Gastroesophageal sphincter (tissue), 4 donors: ENCODE measurements at regions not wholly inside any gene's neighbourhood (a gene's known extent, or its start where the extent isn't known, plus 50 kb on each side); places are given as distances from the start of the nearest gene placed in this dataset.

Experiments
- ATAC-seq: fragments of 150-250 bp; one replicate; pipeline ENCODE4 v1.9.1; 2016; ENCODE audit warnings: mild to moderate bottlenecking, moderate library complexity
- H3K27ac ChIP-seq, 4 donors: fragments of 200-600 bp; sonication (generic) in 3 of 4; 1 replicate in 3 of 4; 2 replicates in 1 of 4; pipeline ENCODE4 v1.5.1; 2016 to 2019
- H3K27me3 ChIP-seq: fragments of 200-600 bp; sonication (generic); one replicate; pipeline ENCODE4 v1.5.1; 2019
- H3K36me3 ChIP-seq, 2 donors: fragments of 200-600 bp; sonication (generic); one replicate each; pipeline ENCODE4 v1.5.1; 2019; ENCODE audit warnings: control low read depth in 1 of 2
- H3K4me1 ChIP-seq, 3 donors: fragments of 200-600 bp; sonication (generic); 1 replicate in 2 of 3; 2 replicates in 1 of 3; pipeline ENCODE4 v1.5.1; 2016 to 2019; ENCODE audit warnings: control low read depth in 2 of 3
- H3K4me3 ChIP-seq, 2 donors: fragments of 200-600 bp; sonication (generic); one replicate each; pipeline ENCODE4 v1.5.1; 2019; ENCODE audit warnings: mild to moderate bottlenecking in 1 of 2, moderate library complexity in 1 of 2
- H3K9me3 ChIP-seq, 3 donors: fragments of 200-600 bp; sonication (generic); one replicate each; pipeline ENCODE4 v1.5.1; 2017 to 2019; ENCODE audit warnings: control low read depth in 2 of 3
- EP300 ChIP-seq: sonication (generic); formaldehyde crosslinking; IDR thresholded peaks from one replicate; pipeline ENCODE4 v1.6.1; 2017; ENCODE audit warnings: antibody characterized with exemption, mild to moderate bottlenecking
- POLR2A ChIP-seq, 2 donors: fragments of 450-650 bp; IDR thresholded peaks; one replicate each; pipeline ENCODE4 v1.6.1; 2017; ENCODE audit warnings: antibody characterized with exemption in 2 of 2, mild to moderate bottlenecking in 2 of 2, moderate library complexity in 1 of 2
- POLR2AphosphoS5 ChIP-seq: sonication (generic); formaldehyde crosslinking; IDR thresholded peaks from one replicate; pipeline ENCODE4 v1.6.1; 2017; ENCODE audit warnings: antibody characterized with exemption
- WGBS, 2 donors: methylation state at CpG; one replicate each; pipeline ENCODE4 v1.1.5; 2018; ENCODE audit warnings: low coverage in 1 of 2; 5-methylcytosine and 5-hydroxymethylcytosine counted together
- TF ChIP-seq, protein P1 (sequence below), 4 experiments: fragments of 200-600 bp in 2 of 4; fragments of 450-650 bp in 2 of 4; sonication (generic) in 1 of 4; IDR thresholded peaks; one replicate each; pipeline ENCODE4 v1.5.1; 2017 to 2019; ENCODE audit warnings: antibody characterized with exemption in 4 of 4, mild to moderate bottlenecking in 2 of 4, moderate library complexity in 2 of 4

DNA sequence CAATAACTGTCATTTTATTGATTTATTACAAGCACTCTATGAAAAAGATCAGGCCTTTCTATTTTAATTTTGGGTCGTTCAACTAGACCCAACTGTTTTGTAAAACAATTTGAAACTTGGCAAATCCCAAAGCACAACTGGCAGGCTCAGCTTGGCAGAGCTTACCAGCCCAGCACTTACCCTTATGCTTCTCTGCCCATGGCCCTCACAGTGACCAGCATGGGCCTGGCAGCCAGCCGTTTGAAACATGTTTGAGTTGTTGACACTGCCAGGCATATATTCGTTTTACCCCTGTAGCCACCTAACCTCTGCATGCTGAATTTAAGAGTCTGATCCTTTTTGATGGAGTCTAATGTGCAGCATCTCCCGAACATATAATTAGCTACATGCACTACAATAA lies 796.7 kb upstream of the ADGRL2 start:
- H3K27me3 ChIP-seq: no peaks in the 10 kb centered on the region
- 38 to 58% methylated on average over 2 to 4 of the region's 4 CpGs for WGBS, 2 donors
- no peaks in the 10 kb centered on the region for H3K9me3 ChIP-seq
- no peak for TF ChIP-seq POLR2A (IDR thresholded peaks at IDR 0.05)
- no peak for TF ChIP-seq POLR2AphosphoS5
- TF ChIP-seq, protein P1, sequence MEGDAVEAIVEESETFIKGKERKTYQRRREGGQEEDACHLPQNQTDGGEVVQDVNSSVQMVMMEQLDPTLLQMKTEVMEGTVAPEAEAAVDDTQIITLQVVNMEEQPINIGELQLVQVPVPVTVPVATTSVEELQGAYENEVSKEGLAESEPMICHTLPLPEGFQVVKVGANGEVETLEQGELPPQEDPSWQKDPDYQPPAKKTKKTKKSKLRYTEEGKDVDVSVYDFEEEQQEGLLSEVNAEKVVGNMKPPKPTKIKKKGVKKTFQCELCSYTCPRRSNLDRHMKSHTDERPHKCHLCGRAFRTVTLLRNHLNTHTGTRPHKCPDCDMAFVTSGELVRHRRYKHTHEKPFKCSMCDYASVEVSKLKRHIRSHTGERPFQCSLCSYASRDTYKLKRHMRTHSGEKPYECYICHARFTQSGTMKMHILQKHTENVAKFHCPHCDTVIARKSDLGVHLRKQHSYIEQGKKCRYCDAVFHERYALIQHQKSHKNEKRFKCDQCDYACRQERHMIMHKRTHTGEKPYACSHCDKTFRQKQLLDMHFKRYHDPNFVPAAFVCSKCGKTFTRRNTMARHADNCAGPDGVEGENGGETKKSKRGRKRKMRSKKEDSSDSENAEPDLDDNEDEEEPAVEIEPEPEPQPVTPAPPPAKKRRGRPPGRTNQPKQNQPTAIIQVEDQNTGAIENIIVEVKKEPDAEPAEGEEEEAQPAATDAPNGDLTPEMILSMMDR (IDR thresholded peaks at IDR 0.05): no peak
- TF ChIP-seq EP300: no peak
- no peak overlapping the region for H3K4me3 ChIP-seq
- no peaks in the 10 kb centered on the region for H3K36me3 ChIP-seq
- no peak for ATAC-seq
- H3K4me1 ChIP-seq: peaks cover 0 to 5% (median 0%) of the 10 kb centered on the region in 3 donors
- no peak overlapping the region for H3K27ac ChIP-seq

GRCh38 chr1:80994934-80995333 lies 805.8 kb upstream of the ADGRL2 start:
- ATAC-seq: no peak
- H3K36me3 ChIP-seq: no peaks in the 10 kb centered on the region
- H3K9me3 ChIP-seq: no peaks in the 10 kb centered on the region
- H3K27me3 ChIP-seq: no peaks in the 10 kb centered on the region
- no peaks in the 10 kb centered on the region for H3K4me1 ChIP-seq
- TF ChIP-seq POLR2A (IDR thresholded peaks at IDR 0.05) (no peak), EP300 (no peak), POLR2AphosphoS5 (no peak)
- TF ChIP-seq, protein P1 (IDR thresholded peaks at IDR 0.05): no peak
- no peak overlapping the region for H3K27ac ChIP-seq
- H3K4me3 ChIP-seq: no peak overlapping the region

DNA sequence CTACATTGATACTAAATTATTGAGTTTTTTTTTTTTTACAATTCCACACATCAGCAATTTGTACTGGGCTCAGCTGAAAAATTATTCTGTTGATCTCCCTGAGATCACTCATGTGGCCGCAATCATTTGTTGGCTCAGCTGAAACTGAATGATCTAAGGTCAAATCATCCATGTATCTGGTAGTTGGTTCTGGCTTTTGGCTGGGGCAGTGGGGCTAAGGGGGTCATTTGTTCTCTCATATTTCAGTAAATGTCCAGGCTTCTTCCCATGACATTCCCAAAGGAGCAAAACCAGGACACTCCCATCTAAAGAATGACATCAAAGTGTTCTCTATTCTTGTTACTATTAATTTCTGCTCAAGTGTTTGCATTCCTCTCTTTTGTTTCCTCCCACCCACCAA lies 806.7 kb upstream of the ADGRL2 start:
- Histone ChIP-seq H3K4me3 (no peak overlapping the region), H3K4me1 (no peaks in the 10 kb centered on the region), H3K36me3 (no peaks in the 10 kb centered on the region), H3K27me3 (no peaks in the 10 kb centered on the region), H3K27ac (no peak overlapping the region), H3K9me3 (no peaks in the 10 kb centered on the region)
- 67 to 83% methylated on average over 1 of the region's 1 CpG for WGBS, 2 donors
- no peak for ATAC-seq
- TF ChIP-seq, protein P1 (IDR thresholded peaks at IDR 0.05): no peak
- no peak for TF ChIP-seq EP300
- no peak for TF ChIP-seq POLR2A (IDR thresholded peaks at IDR 0.05)
- no peak for TF ChIP-seq POLR2AphosphoS5

- ATAC-seq: no peak
- Histone ChIP-seq H3K4me3 (no peak overlapping the region), H3K27me3 (no peaks in the 10 kb centered on the region), H3K27ac (no peak overlapping the region), H3K9me3 (no peaks in the 10 kb centered on the region), H3K36me3 (no peaks in the 10 kb centered on the region), H3K4me1 (no peaks in the 10 kb centered on the region)
- WGBS, 2 donors: 69 to 71% methylated on average over 4 of the region's 4 CpGs
- TF ChIP-seq POLR2AphosphoS5 (no peak), POLR2A (IDR thresholded peaks at IDR 0.05) (no peak), EP300 (no peak)
- TF ChIP-seq, protein P1 (IDR thresholded peaks at IDR 0.05): no peak
Observed at GRCh38 chr1:80993154-80993980, 807.4 kb upstream of the ADGRL2 start.

- H3K4me3 ChIP-seq: no peak overlapping the region
- H3K27ac ChIP-seq: no peak overlapping the region
- TF ChIP-seq EP300 (no peak), POLR2A (IDR thresholded peaks at IDR 0.05) (no peak), POLR2AphosphoS5 (no peak)
- TF ChIP-seq, protein P1 (IDR thresholded peaks at IDR 0.05): no peak
- H3K9me3 ChIP-seq: no peaks in the 10 kb centered on the region
- no peak for ATAC-seq
- H3K27me3 ChIP-seq: no peaks in the 10 kb centered on the region
- 67 to 72% methylated on average over 2 of the region's 2 CpGs for WGBS, 2 donors
- H3K4me1 ChIP-seq: no peaks in the 10 kb centered on the region
- no peaks in the 10 kb centered on the region for H3K36me3 ChIP-seq
Observed at GRCh38 chr1:80989455-80989854, 811.3 kb upstream of the ADGRL2 start.
